ENCODE measurements at regions not wholly inside any gene's neighbourhood (a gene's known extent, or its start where the extent isn't known, plus 50 kb on each side); places are given as distances from the start of the nearest gene placed in this dataset.

DNA sequence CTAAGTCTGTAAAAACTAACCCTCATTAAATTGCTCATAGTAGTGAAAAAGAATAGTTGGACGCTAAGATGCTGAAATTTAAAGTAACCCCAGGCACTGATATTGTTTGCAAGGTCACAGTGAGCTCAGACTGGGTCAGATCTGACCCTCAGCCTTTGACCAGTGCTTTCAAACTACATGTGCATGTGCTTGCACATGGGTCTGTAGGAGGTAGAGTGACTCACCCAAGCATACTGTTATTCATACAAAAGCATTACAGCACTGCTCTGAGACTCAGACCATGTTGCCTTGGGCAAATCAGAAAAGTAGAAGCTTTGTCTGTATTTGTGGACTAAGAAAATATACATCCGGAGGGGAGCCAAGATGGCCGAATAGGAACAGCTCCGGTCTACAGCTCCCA, 326.4 kb upstream of the MARCKS start:
- DNase-seq = peak; percentile 66

GRCh38 chr6:113539202-113539601, 317.9 kb upstream of the MARCKS start:
- DNase-seq = peak; percentile 48

- DNase-seq = peak; percentile 20
Measured at GRCh38 chr6:113539623-113540022, 317.5 kb upstream of the MARCKS start.

GRCh38 chr6:113540466-113540865, 316.7 kb upstream of the MARCKS start:
- peak; percentile 89 for DNase-seq

DNA sequence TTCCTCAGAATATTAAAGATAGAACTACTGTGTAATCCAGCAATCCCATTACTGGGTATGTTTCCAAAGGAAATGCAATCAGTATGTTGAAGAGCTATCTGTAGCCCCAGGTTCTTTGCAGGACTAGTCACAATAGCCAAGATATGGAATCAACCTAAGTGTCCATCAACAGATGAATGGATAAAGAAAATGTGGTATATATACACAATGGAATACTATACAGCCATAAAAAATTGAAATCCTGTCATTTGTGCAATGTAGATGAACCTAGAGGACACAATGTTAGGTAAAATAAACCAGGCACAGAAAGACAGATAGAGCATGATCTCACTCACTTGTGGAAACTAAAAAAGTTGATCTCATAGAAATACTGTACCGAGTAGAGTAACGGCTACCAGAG, 306.0 kb upstream of the MARCKS start:
- no peak for DNase-seq

DNA sequence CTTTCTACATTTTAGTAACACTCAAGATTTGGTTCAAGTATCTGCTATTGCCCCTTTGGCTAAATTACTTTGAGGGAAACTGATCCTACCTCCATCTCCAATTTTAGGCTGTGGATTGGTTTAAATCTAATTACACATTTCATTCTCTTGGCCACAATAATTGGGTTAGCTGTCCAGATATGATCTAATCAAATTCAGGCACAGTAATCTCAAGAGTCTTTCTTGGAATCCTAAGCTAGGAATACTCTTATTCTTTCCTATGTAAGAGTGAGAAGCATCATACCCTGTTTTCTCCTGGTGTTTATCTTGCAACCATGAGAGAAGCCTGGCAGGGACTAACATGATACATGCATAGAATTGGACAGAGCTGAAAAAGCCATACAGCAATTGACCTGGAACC, 300.4 kb upstream of the MARCKS start:
- no peak for DNase-seq

DNA sequence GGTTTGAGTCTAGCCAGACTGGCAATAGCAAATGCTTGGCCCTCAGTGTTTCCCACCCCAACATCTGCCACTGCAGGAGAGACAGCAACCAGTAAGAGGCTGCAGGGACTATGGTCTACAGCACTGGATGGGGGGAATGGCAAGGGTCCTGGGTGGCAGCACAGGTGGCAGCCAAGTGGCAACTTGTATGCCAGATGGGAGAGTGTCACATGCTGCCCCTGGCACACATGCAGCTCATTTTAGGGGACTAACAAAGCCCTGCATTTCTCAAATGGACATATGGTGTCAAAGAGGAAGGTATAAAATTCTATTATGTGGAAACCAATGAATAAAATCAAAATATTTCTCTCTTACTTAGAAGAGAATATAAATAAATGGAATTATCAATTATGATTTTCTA, 298.7 kb upstream of the MARCKS start:
- DNase-seq = no peak

DNA sequence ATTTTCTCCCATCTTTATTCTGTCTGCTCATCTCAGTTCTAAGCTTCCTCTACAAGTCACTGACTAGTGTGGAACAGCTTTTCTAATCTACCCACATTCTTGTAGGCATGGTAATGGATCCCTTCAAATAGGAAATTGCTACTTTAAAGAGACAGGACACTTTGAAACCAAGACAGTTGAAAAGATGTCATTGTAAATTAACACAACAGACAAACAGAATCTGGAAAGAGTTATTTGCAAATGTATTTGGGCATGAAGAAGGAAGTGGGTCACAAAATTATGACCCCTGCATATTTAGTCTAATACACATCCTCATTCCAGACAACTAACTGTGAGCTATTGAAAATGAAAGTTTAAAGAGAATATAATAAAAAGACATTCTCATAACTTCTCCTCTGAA, 298.2 kb upstream of the MARCKS start:
- peak; percentile 93 for DNase-seq

- DNase-seq = no peak
Measured at GRCh38 chr6:113560376-113560775, 296.8 kb upstream of the MARCKS start.

DNA sequence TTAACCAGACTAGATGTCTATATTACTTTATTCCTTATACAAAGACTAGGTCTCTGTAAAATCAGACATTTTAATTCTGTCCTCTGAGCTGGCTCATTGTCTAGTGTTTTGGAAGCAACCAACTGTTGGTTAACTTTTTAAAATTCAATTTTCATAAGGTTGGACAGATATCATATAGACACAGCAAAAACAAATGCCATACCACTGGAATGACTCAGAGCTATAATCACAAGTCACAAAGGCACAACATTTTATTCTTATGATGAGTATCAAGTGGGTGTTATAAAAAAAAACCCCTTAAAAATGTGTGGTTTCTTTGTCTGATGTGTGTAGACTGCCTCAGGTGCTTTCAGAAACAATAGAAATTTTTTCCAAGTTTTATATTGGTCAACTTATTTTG, 296.2 kb upstream of the MARCKS start:
- peak; percentile 90 for DNase-seq

GRCh38 chr6:113562248-113562647, 294.9 kb upstream of the MARCKS start:
- no peak for DNase-seq

DNA sequence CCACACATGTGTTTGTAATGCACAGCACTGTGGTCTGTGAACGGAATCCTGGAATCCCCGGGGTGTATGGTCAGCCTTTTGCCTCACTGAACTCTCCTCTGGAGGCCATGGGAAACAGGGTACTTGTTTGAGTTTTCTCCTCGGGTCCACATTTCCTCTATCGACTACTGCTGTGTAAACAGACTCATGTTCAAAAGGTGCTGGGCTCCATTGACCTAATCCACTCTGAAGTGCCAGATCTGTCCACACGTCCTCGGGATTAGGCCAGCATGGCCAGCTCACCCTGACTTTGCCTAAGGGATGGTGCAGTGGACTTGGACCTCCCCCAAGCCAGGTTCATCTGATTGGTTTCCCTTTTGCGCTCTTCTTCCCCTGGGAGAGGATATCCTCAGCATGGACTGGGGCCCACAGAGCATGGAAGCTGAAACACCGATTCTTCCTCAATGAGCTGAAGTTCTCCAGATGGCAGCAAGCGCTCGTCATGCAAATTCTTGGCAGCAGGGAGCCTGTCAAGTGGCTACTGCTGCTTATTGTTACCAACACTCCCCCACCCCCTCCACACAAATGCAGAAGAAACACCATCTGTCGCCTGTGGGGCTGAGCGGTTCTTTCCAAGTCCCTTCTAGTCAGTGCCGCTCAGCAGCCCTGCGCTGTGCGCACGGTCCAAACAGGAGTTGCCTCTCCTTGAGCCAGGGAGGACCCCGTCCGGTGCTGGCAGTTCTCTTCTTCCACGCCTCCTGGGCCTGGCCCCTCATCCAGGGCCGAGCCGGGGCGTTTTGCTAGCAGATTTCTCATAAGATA, 292.6 kb upstream of the MARCKS start:
- peak; percentile 99 for DNase-seq

GRCh38 chr6:113565306-113565705, 291.8 kb upstream of the MARCKS start:
- no peak for DNase-seq

- DNase-seq = peak; percentile 62
Measured at GRCh38 chr6:113570161-113570560, 287.0 kb upstream of the MARCKS start.

DNA sequence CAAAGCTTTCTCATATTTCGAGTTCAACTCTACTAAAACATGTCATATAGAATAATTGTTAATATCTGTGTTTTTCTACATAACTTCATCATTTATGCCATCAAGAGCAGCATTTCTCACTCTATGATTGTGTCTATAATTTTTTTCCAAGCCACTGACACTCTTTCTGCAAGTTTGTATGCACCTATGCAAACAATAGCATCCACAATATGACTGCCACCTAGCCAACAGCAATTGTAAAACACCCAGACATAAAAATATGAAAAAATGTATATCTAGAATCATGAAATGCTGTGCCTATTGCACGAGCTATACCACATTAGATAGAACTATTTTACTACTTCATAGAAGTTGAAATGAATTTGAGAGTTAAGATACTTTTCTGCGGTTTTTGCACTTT, 286.5 kb upstream of the MARCKS start:
- DNase-seq = no peak

GRCh38 chr6:113574147-113574546, 283.0 kb upstream of the MARCKS start:
- DNase-seq = no peak

DNA sequence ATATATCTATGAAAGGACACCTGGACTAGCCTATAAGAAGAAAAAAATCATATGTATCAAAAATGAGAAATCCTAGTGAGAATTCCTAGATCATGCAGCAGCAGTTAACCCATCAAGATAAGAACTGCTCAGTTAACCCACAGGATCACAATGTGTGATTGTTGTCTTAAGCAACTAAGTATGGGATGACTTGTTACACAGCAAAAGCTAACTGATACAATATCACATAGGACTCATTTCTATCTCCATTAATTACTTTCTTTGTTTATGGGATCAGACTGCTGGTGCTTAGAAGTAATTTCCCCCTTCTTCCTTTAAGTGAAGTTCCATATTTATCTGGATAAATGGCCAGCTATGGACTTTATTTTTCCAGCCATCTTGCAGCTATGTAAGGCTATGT, 280.8 kb upstream of the MARCKS start:
- no peak for DNase-seq

DNA sequence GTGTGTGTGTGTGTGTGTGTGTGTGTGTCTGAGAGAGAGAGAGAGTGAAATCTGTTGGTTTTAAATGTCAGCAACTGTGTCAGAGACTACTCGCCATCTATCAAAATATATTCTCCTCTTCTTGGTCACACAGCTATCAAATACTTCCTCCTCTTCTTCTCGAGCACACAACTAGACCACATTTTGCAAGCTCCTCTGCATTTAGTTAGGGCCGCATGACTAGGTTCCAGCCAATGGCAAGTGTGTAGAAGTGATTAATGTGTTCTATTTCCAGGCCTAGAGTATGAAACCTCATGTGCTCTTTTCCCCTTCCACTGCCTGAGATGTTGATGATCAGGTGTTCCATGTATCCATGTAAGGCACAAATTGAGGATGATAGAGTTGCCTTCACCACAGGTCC, 278.5 kb upstream of the MARCKS start:
- no peak for DNase-seq

GRCh38 chr6:113584767-113585166, 272.4 kb upstream of the MARCKS start:
- no peak for DNase-seq

GRCh38 chr6:113585246-113585645, 271.9 kb upstream of the MARCKS start:
- no peak for DNase-seq

GRCh38 chr6:113586413-113587077, 270.6 kb upstream of the MARCKS start:
- DNase-seq = peak; percentile 92

DNA sequence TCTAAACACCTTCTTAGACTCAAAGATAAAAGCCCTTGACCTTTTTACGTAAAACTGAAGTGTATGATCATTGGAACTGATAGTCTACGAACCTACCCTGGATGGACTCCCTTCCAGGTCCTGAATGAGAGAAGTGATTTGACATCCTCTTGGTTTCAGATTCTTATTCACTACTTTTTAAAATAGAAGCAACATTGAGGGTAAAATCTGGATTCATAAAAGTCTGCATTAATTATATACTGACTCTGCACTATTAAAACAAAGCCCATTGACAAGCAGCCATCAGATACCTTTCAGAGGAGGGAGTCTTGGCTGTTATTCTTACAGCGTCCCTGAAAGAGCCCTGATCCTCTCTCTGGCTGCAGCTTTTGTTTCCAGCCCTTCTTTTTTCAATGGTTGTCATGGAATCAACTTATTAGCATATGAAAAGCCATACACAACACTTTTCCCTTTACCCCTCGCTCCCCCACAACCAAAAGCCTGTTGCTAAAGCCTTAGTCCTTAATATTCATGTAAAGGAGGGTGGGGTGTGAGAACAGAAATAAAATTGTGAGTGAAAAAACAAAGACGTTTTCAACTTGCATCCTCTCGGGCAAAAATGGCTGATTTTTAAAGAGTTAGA, 270.0 kb upstream of the MARCKS start:
- no peak for DNase-seq

DNA sequence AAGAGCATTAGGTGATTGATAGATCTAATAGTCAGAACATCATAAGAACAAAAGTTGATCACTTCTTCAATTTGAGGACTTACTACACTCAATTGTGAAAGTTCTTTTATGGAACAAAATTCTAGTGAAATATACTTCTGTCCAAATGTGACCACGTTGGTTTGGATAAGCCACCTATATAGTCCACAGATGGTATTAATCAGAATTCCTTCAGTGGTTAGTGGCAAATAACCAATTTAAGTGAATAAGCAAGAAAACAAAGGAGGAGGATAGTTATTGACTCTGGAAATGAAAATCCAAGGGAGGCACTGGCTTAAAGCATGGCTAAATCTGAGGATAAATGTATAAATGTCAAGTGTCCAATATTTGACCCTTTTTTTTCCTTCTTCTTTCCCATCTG, 268.5 kb upstream of the MARCKS start:
- peak; percentile 85 for DNase-seq

Data from fibroblast of skin of abdomen (primary cell).